Neural progenitor cell (in vitro differentiated cells): ENCODE measurements at regions not wholly inside any gene's neighbourhood (a gene's known extent, or its start where the extent isn't known, plus 50 kb on each side); places are given as distances from the start of the nearest gene placed in this dataset.

ENCODE experiments used
- DNase-seq: peaks from one replicate; pipeline ENCODE4 v3.0.0-alpha.2; 2016; ENCODE audit warnings: low spot score
- H2AFZ ChIP-seq: fragments of 200-600 bp; sonication (generic); replicated peaks from 2 replicates; pipeline ENCODE4 v1.6.1; 2016; ENCODE audit warnings: antibody characterized with exemption
- H3F3A ChIP-seq: fragments of 200-600 bp; sonication (generic); 2 replicates; pipeline ENCODE4 v1.6.1; 2016; ENCODE audit warnings: antibody characterized with exemption, low read depth
- H3K27ac ChIP-seq: fragments of 200-600 bp; sonication (generic); 2 replicates; pipeline ENCODE4 v1.5.1; 2016; ENCODE audit warnings: mild to moderate bottlenecking
- H3K27me3 ChIP-seq: fragments of 200-600 bp; sonication (generic); 2 replicates; pipeline ENCODE4 v1.6.1; 2016; ENCODE audit warnings: mild to moderate bottlenecking, moderate library complexity
- H3K36me3 ChIP-seq: fragments of 200-600 bp; sonication (generic); 2 replicates; pipeline ENCODE4 v1.5.1; 2016
- H3K4me1 ChIP-seq: fragments of 200-600 bp; sonication (generic); 2 replicates; pipeline ENCODE4 v1.6.1; 2016; ENCODE audit warnings: mixed run types
- H3K4me2 ChIP-seq: fragments of 200-600 bp; sonication (generic); 2 replicates; pipeline ENCODE4 v1.6.1; 2016
- H3K4me3 ChIP-seq: fragments of 200-600 bp; sonication (generic); 2 replicates; pipeline ENCODE4 v1.5.1; 2016
- H3K79me2 ChIP-seq: fragments of 200-600 bp; sonication (generic); 2 replicates; pipeline ENCODE4 v1.6.1; 2016; ENCODE audit warnings: low read depth
- H3K9ac ChIP-seq: fragments of 200-600 bp; sonication (generic); 2 replicates; pipeline ENCODE4 v1.6.1; 2016
- H3K9me3 ChIP-seq: fragments of 200-600 bp; sonication (generic); 2 replicates; pipeline ENCODE4 v1.5.1; 2016; ENCODE audit warnings: low read depth
- H4K20me1 ChIP-seq: fragments of 200-600 bp; sonication (generic); 2 replicates; pipeline ENCODE4 v1.6.1; 2016; ENCODE audit warnings: low read depth
- H3K27ac Mint-ChIP-seq: 3 replicates; pipeline ENCODE4 v1.8.0; 2021; ENCODE audit warnings: mixed read lengths
- H3K27me3 Mint-ChIP-seq: 2 replicates; pipeline ENCODE4 v1.8.0; 2022; ENCODE audit warnings: low read depth, mild to moderate bottlenecking, inconsistent platforms, moderate library complexity, mixed read lengths; ENCODE audit not compliant: insufficient read depth
- H3K36me3 Mint-ChIP-seq: 3 replicates; pipeline ENCODE4 v1.8.0; 2021; ENCODE audit warnings: mixed read lengths
- H3K4me1 Mint-ChIP-seq: 3 replicates; pipeline ENCODE4 v1.8.0; 2021; ENCODE audit warnings: mixed read lengths
- H3K4me3 Mint-ChIP-seq: 3 replicates; pipeline ENCODE4 v1.8.0; 2021; ENCODE audit warnings: mild to moderate bottlenecking, moderate library complexity, mixed read lengths
- H3K9me3 Mint-ChIP-seq: 3 replicates; pipeline ENCODE4 v1.8.0; 2020; ENCODE audit warnings: mixed read lengths
- EZH2 ChIP-seq: fragments of 200-600 bp; sonication (generic); IDR thresholded peaks from 2 replicates; pipeline ENCODE4 v1.6.1; 2017; ENCODE audit warnings: antibody characterized with exemption, mild to moderate bottlenecking, moderate library complexity
- EZH2phosphoT487 ChIP-seq: fragments of 200-600 bp; sonication (generic); IDR thresholded peaks from 2 replicates; pipeline ENCODE4 v1.6.1; 2017; ENCODE audit warnings: antibody characterized with exemption
- TF ChIP-seq, protein P1 (sequence below): fragments of 200-600 bp; sonication (generic); IDR thresholded peaks from 2 replicates; pipeline ENCODE4 v1.5.1; 2017; ENCODE audit warnings: antibody characterized with exemption, mild to moderate bottlenecking

DNA sequence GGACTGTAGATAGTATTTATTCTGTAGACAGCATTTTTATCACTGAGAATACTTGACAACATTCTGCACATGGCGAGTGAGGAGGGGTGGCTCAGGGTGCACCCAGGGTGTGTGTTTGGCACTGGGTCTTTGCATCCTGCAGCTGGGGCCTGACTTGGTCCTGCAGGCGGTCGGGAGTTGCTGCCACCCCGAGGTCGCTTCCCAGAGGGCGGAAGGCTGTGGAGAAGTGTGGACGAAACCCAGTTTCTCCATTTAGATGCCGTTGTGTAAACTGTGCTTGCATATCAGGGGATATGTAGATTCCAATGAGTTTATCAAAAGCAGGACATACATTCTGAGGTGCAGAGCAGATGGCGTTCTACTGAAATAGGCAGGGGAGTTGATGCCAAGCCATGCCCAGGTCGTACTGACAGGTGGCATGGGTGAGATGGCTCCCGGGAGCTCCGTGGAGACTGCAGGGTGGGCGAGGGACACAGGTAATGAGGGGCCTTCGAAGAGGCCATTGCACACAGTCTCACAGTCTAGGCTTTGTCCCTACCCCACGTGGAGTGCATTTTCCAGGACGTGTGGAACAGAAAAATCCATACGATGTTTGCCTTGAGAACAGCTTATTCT, 74.5 kb downstream of the RTP5 start:
- Mint-ChIP-seq H3K4me3 (no peak overlapping the region), H3K27me3 (peaks cover 15% of the 10 kb centered on the region), H3K4me1 (no peaks in the 10 kb centered on the region), H3K36me3 (peaks cover 2% of the 10 kb centered on the region), H3K9me3 (peaks cover 14% of the 10 kb centered on the region), H3K27ac (no peak overlapping the region)
- Histone ChIP-seq H3F3A (no peaks in the 10 kb centered on the region), H3K27me3 (peaks cover 26% of the 10 kb centered on the region), H3K9ac (no peak overlapping the region), H3K79me2 (no peaks in the 10 kb centered on the region), H4K20me1 (no peaks in the 10 kb centered on the region), H3K27ac (no peak overlapping the region), H3K4me3 (no peak overlapping the region), H3K4me1 (no peaks in the 10 kb centered on the region), H2AFZ (no peak overlapping the region), H3K9me3 (no peaks in the 10 kb centered on the region), H3K36me3 (no peaks in the 10 kb centered on the region), H3K4me2 (no peak overlapping the region)
- TF ChIP-seq, protein P1, sequence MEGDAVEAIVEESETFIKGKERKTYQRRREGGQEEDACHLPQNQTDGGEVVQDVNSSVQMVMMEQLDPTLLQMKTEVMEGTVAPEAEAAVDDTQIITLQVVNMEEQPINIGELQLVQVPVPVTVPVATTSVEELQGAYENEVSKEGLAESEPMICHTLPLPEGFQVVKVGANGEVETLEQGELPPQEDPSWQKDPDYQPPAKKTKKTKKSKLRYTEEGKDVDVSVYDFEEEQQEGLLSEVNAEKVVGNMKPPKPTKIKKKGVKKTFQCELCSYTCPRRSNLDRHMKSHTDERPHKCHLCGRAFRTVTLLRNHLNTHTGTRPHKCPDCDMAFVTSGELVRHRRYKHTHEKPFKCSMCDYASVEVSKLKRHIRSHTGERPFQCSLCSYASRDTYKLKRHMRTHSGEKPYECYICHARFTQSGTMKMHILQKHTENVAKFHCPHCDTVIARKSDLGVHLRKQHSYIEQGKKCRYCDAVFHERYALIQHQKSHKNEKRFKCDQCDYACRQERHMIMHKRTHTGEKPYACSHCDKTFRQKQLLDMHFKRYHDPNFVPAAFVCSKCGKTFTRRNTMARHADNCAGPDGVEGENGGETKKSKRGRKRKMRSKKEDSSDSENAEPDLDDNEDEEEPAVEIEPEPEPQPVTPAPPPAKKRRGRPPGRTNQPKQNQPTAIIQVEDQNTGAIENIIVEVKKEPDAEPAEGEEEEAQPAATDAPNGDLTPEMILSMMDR = no peak
- DNase-seq = no peak

DNA sequence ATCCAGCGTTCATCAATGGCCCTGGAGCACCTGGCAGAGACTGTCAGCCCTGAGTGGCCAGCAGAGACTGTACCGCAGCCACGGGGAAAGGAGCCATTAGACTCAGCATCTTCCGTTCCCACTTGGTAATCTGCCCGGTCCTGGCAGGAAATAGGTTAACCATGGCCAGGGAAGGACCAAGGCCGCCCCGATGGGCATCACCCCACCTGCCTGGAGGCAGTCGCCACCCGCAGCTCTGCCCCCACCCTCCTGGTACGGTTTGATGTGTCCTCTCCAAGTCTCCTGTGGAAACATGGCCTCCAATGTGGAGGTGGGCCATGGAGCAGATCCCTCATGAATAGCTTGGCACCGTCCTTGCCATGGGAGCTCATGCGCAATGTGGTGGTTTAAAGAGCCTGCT, 75.3 kb downstream of the RTP5 start:
- H3K27me3 ChIP-seq = peaks cover 29% of the 10 kb centered on the region
- no peak overlapping the region for H3K9ac ChIP-seq
- no peak overlapping the region for H3K27ac Mint-ChIP-seq
- no peak for DNase-seq
- H2AFZ ChIP-seq = no peak overlapping the region
- H3K9me3 Mint-ChIP-seq = peaks cover 14% of the 10 kb centered on the region
- no peaks in the 10 kb centered on the region for H3F3A ChIP-seq
- H3K27me3 Mint-ChIP-seq = peaks cover 15% of the 10 kb centered on the region
- no peak overlapping the region for H3K4me3 ChIP-seq
- TF ChIP-seq, protein P1 = no peak
- TF ChIP-seq EZH2 (no peak), EZH2phosphoT487 (no peak)
- H3K4me1 ChIP-seq = no peaks in the 10 kb centered on the region
- H3K4me1 Mint-ChIP-seq = no peaks in the 10 kb centered on the region
- H3K27ac ChIP-seq = no peak overlapping the region
- H3K4me2 ChIP-seq = no peak overlapping the region
- no peaks in the 10 kb centered on the region for H3K36me3 ChIP-seq
- no peaks in the 10 kb centered on the region for H3K79me2 ChIP-seq
- no peak overlapping the region for H3K4me3 Mint-ChIP-seq
- H4K20me1 ChIP-seq = no peaks in the 10 kb centered on the region
- H3K36me3 Mint-ChIP-seq = peaks cover 2% of the 10 kb centered on the region
- H3K9me3 ChIP-seq = no peaks in the 10 kb centered on the region

DNA sequence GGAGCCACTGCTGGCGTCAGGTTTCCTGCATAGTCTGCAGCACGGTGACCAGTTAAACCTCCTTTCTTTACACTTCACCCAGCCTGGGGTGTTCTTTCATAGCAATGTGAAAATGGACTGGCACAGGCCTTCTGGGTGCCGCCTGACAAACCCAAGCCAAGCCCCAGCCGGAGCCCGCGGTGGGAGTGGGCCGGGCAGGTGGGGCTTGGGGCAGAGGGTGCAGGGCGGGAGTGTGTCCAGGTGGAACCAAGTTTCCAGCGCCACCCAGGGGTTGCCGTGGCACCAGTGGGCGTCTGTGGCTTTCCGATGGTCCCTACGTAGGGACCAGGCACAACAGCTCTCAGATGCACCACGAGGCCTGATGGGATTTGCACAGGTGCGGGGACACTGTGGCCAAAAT, 75.8 kb downstream of the RTP5 start:
- H3K9me3 ChIP-seq = no peaks in the 10 kb centered on the region
- H3K79me2 ChIP-seq = no peaks in the 10 kb centered on the region
- H2AFZ ChIP-seq = no peak overlapping the region
- H3K4me3 ChIP-seq = no peak overlapping the region
- H3K27me3 ChIP-seq = peaks cover 33% of the 10 kb centered on the region
- no peak for DNase-seq
- H3F3A ChIP-seq = no peaks in the 10 kb centered on the region
- H3K36me3 ChIP-seq = no peaks in the 10 kb centered on the region
- H3K9ac ChIP-seq = no peak overlapping the region
- no peaks in the 10 kb centered on the region for H4K20me1 ChIP-seq
- Mint-ChIP-seq H3K36me3 (no peaks in the 10 kb centered on the region), H3K4me3 (no peak overlapping the region), H3K4me1 (no peaks in the 10 kb centered on the region), H3K27me3 (peaks cover 17% of the 10 kb centered on the region), H3K9me3 (peaks cover 11% of the 10 kb centered on the region), H3K27ac (no peak overlapping the region)
- no peaks in the 10 kb centered on the region for H3K4me1 ChIP-seq
- no peak overlapping the region for H3K27ac ChIP-seq
- H3K4me2 ChIP-seq = no peak overlapping the region
- TF ChIP-seq EZH2 (no peak), EZH2phosphoT487 (no peak)
- TF ChIP-seq, protein P1 = no peak
